Hepatocyte (in vitro differentiated cells): ENCODE measurements at regions not wholly inside any gene's neighbourhood (a gene's known extent, or its start where the extent isn't known, plus 50 kb on each side); places are given as distances from the start of the nearest gene placed in this dataset.

Experiments
- DNase-seq: peaks from one replicate; pipeline ENCODE4 v3.0.0-alpha.2; 2016; ENCODE audit warnings: low spot score
- H2AFZ ChIP-seq: fragments of 200-600 bp; sonication (generic); 2 replicates; pipeline ENCODE4 v1.6.0; 2016; ENCODE audit warnings: antibody characterized with exemption, mild to moderate bottlenecking
- H3K27ac ChIP-seq: fragments of 200-600 bp; sonication (generic); 2 replicates; pipeline ENCODE4 v1.5.1; 2016; ENCODE audit warnings: mild to moderate bottlenecking
- H3K27me3 ChIP-seq: fragments of 200-600 bp; sonication (generic); 2 replicates; pipeline ENCODE4 v1.6.1; 2016
- H3K36me3 ChIP-seq: fragments of 200-600 bp; sonication (generic); replicated peaks from 2 replicates; pipeline ENCODE4 v1.5.1; 2016; ENCODE audit warnings: low read depth; ENCODE audit not compliant: insufficient read depth
- H3K4me1 ChIP-seq: fragments of 200-600 bp; sonication (generic); 2 replicates; pipeline ENCODE4 v1.5.1; 2016; ENCODE audit warnings: mild to moderate bottlenecking, moderate library complexity; ENCODE audit not compliant: insufficient read depth
- H3K4me2 ChIP-seq: fragments of 200-600 bp; sonication (generic); 2 replicates; pipeline ENCODE4 v1.6.0; 2016
- H3K4me3 ChIP-seq: fragments of 200-600 bp; sonication (generic); 2 replicates; pipeline ENCODE4 v1.5.1; 2016; ENCODE audit warnings: mild to moderate bottlenecking
- H3K79me2 ChIP-seq: fragments of 200-600 bp; sonication (generic); 2 replicates; pipeline ENCODE4 v1.6.0; 2017; ENCODE audit warnings: mild to moderate bottlenecking
- H3K9me2 ChIP-seq: fragments of 200-600 bp; sonication (generic); replicated peaks from 2 replicates; pipeline ENCODE4 v1.6.0; 2017; ENCODE audit warnings: mild to moderate bottlenecking; ENCODE audit not compliant: insufficient read depth
- H3K9me3 ChIP-seq: fragments of 200-600 bp; sonication (generic); 2 replicates; pipeline ENCODE4 v1.5.1; 2016; ENCODE audit warnings: low read depth, mild to moderate bottlenecking
- H4K20me1 ChIP-seq: fragments of 200-600 bp; sonication (generic); 2 replicates; pipeline ENCODE4 v1.6.0; 2016; ENCODE audit warnings: mild to moderate bottlenecking; ENCODE audit not compliant: insufficient read depth, poor library complexity, severe bottlenecking
- EZH2 ChIP-seq: fragments of 200-600 bp; sonication (generic); IDR thresholded peaks from 2 replicates; pipeline ENCODE4 v1.6.1; 2016; ENCODE audit warnings: antibody characterized with exemption, mild to moderate bottlenecking, borderline replicate concordance
- EZH2phosphoT487 ChIP-seq: fragments of 200-600 bp; sonication (generic); IDR thresholded peaks from one replicate; pipeline ENCODE4 v1.6.1; 2018; ENCODE audit warnings: antibody characterized with exemption, mild to moderate bottlenecking, low read depth, moderate library complexity; ENCODE audit not compliant: unreplicated experiment, severe bottlenecking
- WGBS: methylation state at CpG from one replicate; pipeline ENCODE4 v1.1.6; 2016; ENCODE audit warnings: low lambda C conversion rate; ENCODE audit errors: missing lambda C conversion rate; 5-methylcytosine and 5-hydroxymethylcytosine counted together
- TF ChIP-seq, protein P1 (sequence below): fragments of 200-600 bp; sonication (generic); IDR thresholded peaks from 2 replicates; pipeline ENCODE4 v1.5.1; 2016; ENCODE audit warnings: antibody characterized with exemption, mild to moderate bottlenecking; ENCODE audit not compliant: poor library complexity

DNA sequence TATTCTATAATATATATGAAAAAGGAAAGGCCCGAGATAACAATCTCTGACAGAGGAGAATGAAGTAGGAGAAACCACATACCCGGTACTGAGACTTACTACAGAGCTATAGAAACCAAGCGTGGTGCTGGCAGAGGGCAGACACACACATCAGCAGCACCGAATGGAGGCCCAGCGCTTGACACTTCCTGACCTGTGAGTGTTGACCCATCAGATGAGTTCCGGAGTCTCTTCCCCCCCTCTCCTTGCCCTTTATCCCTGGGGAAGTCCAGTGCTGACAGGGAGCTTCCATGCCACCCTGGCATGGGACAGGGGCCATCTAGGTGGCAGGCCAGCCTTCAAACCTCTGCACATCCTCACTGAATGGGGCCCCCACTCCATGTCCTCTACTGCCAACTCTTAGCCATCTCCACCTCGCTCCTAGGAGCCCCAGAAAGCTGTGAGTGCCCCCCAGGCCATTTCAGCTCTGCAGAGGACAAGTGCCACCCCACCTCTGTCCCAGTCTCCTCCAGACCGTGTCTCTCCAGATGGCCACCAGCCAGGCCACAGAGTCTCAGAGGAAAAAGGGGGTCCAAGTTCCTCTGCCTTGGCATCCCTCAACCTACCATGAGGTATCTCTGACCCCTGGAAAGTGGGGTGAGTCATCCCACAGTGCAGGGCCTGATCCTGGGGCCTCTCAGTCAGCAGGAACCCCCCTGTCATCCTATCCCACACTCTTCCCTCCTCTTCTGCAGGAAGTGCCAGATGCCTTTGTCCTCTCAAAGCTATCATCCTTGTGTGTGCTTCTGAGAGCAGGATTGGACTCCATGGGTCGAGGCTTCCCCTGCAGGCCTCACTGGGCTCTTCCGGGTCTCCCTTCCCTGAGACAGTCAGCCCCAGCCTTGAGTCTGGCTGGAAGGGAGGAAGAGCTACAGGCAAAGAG lies 116.5 kb upstream of the ALDH1A3 start:
- Histone ChIP-seq H2AFZ (no peak overlapping the region), H3K4me3 (no peak overlapping the region), H3K27me3 (no peaks in the 10 kb centered on the region), H3K36me3 (no peaks in the 10 kb centered on the region), H3K9me2 (no peaks in the 10 kb centered on the region), H3K4me2 (no peak overlapping the region), H3K79me2 (no peaks in the 10 kb centered on the region), H3K9me3 (no peaks in the 10 kb centered on the region), H3K4me1 (peaks cover 33% of the 10 kb centered on the region), H3K27ac (no peak overlapping the region), H4K20me1 (no peaks in the 10 kb centered on the region)
- TF ChIP-seq, protein P1, sequence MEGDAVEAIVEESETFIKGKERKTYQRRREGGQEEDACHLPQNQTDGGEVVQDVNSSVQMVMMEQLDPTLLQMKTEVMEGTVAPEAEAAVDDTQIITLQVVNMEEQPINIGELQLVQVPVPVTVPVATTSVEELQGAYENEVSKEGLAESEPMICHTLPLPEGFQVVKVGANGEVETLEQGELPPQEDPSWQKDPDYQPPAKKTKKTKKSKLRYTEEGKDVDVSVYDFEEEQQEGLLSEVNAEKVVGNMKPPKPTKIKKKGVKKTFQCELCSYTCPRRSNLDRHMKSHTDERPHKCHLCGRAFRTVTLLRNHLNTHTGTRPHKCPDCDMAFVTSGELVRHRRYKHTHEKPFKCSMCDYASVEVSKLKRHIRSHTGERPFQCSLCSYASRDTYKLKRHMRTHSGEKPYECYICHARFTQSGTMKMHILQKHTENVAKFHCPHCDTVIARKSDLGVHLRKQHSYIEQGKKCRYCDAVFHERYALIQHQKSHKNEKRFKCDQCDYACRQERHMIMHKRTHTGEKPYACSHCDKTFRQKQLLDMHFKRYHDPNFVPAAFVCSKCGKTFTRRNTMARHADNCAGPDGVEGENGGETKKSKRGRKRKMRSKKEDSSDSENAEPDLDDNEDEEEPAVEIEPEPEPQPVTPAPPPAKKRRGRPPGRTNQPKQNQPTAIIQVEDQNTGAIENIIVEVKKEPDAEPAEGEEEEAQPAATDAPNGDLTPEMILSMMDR: no peak
- TF ChIP-seq EZH2phosphoT487 (no peak), EZH2 (no peak)
- WGBS: 90% methylated on average over 10 of the region's 10 CpGs
- DNase-seq: no peak

DNA sequence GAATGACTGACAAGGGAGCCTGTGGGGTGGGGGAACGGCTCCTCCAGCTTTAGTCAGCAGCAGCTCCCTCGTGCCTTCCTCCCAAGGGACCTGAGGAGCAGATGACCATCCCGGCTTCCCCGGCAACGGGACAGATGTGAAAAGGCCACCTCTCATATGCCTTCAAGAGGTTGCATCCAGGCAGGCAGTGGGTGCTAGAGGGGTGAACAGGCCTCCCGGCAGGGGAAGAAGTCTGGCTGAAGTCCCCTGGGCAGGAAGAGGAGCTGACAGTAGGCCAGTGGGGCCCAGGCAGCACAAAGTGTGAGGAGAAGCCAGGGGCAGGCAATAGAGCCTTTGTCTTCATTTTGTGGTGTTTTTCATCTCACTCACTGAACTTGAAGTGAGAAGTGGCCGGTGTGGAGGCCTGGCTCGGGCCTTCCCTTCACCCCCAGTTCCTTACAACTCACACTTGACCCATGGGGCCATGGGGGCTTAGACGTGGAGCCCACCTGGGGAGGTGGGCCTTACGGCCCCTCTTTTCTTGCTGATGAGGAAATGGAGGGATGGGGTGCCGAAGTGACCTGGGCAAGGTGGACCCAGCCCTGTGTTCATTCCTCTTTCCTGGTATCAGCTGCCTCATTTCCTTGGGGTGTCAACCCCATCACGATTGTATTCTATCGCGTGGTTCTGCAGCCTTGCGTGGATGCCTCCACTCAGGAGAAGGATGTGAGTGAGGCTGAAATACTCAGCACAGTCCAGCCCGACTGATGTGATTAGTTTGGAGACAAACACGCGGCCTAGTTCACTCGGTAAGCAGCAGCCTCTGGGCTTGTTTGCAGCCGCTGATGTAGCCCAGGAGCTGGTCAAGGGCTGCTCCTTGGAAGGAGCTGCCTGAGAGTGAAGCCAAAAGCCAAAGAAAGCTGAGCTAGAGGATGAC lies 115.5 kb upstream of the ALDH1A3 start:
- Histone ChIP-seq H3K4me1 (peaks cover 28% of the 10 kb centered on the region), H3K4me3 (no peak overlapping the region), H3K9me2 (no peaks in the 10 kb centered on the region), H2AFZ (no peak overlapping the region), H3K79me2 (no peaks in the 10 kb centered on the region), H3K36me3 (no peaks in the 10 kb centered on the region), H3K27ac (peak overlapping the region; percentile 81), H3K9me3 (no peaks in the 10 kb centered on the region), H4K20me1 (no peaks in the 10 kb centered on the region), H3K27me3 (no peaks in the 10 kb centered on the region), H3K4me2 (no peak overlapping the region)
- DNase-seq: no peak
- 88% methylated on average over 20 of the region's 20 CpGs for WGBS
- TF ChIP-seq EZH2 (no peak), EZH2phosphoT487 (no peak)
- TF ChIP-seq, protein P1: no peak

DNA sequence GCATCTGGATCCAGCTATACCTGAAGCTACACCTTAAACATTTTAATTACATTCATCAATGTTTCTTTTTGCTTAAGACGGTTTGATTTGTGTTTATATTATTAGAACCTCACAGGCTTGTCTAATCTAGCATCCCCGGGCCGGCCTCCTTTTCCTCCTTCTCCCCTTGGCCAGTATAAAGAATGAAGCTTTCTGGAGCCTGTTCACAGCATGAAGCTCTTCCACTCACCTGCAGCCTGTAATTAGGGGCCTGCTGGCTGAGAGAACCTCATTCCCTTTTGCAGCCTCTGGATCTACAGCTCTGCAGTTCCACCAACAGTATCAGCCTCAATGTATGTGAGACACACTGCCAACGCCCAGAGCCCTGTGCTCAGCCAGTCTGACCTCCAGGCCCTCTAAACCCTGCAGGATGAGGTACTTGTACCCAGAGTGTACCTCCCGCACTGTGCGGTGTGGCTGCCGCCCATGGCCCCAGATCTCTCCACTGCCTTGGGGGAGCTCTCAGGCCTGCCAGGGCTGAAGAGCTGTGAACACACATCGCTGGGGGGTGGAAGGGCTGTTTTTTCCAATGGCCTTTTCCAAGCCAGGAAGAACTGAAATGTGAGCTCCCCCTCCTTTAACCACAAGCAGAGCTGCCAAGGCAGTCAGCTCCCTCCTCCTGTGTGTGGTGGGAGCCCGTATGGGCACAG lies 114.7 kb upstream of the ALDH1A3 start:
- peaks cover 27% of the 10 kb centered on the region for H3K4me1 ChIP-seq
- no peaks in the 10 kb centered on the region for H3K79me2 ChIP-seq
- peak; percentile 52 for DNase-seq
- no peaks in the 10 kb centered on the region for H3K9me3 ChIP-seq
- H3K27me3 ChIP-seq: no peaks in the 10 kb centered on the region
- WGBS: 60% methylated on average over 9 of the region's 9 CpGs
- no peaks in the 10 kb centered on the region for H3K9me2 ChIP-seq
- TF ChIP-seq EZH2: no peak
- TF ChIP-seq, protein P1: no peak
- no peak for TF ChIP-seq EZH2phosphoT487
- no peaks in the 10 kb centered on the region for H4K20me1 ChIP-seq
- H3K4me3 ChIP-seq: no peak overlapping the region
- no peak overlapping the region for H2AFZ ChIP-seq
- H3K4me2 ChIP-seq: no peak overlapping the region
- no peaks in the 10 kb centered on the region for H3K36me3 ChIP-seq
- peak overlapping the region; percentile 81 for H3K27ac ChIP-seq
